Thyroid gland (tissue), 4 donors: ENCODE measurements at regions not wholly inside any gene's neighbourhood (a gene's known extent, or its start where the extent isn't known, plus 50 kb on each side); places are given as distances from the start of the nearest gene placed in this dataset.
"Not testable (repeated sequence)": the region's sequence is repeated elsewhere in the genome, so short reads cannot be mapped to it uniquely, and the experiment has no call there.

ENCODE experiments used
- DNase-seq, 2 donors: peaks; one replicate each; pipeline ENCODE4 v3.0.0-alpha.2; 2019
- H3K27ac ChIP-seq, 3 donors: fragments of 200-600 bp; sonication (generic); 1 replicate in 2 of 3; 2 replicates in 1 of 3; pipeline ENCODE4 v1.5.1; 2016 to 2019; ENCODE audit warnings: mild to moderate bottlenecking in 1 of 3, moderate library complexity in 1 of 3
- H3K27me3 ChIP-seq: fragments of 200-600 bp; sonication (generic); one replicate; pipeline ENCODE4 v1.5.1; 2019
- H3K36me3 ChIP-seq, 2 donors: fragments of 200-600 bp; sonication (generic); one replicate each; pipeline ENCODE4 v1.5.1; 2016 to 2019
- H3K4me1 ChIP-seq, 2 donors: fragments of 200-600 bp; sonication (generic); one replicate each; pipeline ENCODE4 v1.5.1; 2017 to 2019
- H3K4me3 ChIP-seq, 3 donors: fragments of 200-600 bp; sonication (generic); replicated peaks in 1 of 3; 1 replicate in 2 of 3; 2 replicates in 1 of 3; pipeline ENCODE4 v1.5.1; 2016; ENCODE audit warnings: mild to moderate bottlenecking in 1 of 3
- H3K9me3 ChIP-seq: fragments of 200-600 bp; sonication (generic); one replicate; pipeline ENCODE4 v1.5.1; 2017
- POLR2A ChIP-seq, 2 donors: fragments of 450-650 bp; IDR thresholded peaks; one replicate each; pipeline ENCODE4 v1.6.1; 2017; ENCODE audit warnings: antibody characterized with exemption in 2 of 2, mild to moderate bottlenecking in 2 of 2, moderate library complexity in 1 of 2
- WGBS, 2 donors: methylation state at CpG; one replicate each; pipeline ENCODE4 v1.1.5; 2017; 5-methylcytosine and 5-hydroxymethylcytosine counted together
- intact Hi-C: fragments of 100-400 bp; cut with DNase I; formaldehyde crosslinking; loops from one replicate; pipeline ENCODE4 v1.15.1; 2023
- TF ChIP-seq, protein P1 (sequence below), 6 experiments: fragments of 200-600 bp in 3 of 6; fragments of 450-650 bp in 3 of 6; sonication (generic) in 3 of 6; IDR thresholded peaks; one replicate each; pipeline ENCODE4 v1.5.1; 2016 to 2019; ENCODE audit warnings: antibody characterized with exemption in 6 of 6, mild to moderate bottlenecking in 2 of 6, inconsistent platforms in 1 of 6, moderate library complexity in 1 of 6

DNA sequence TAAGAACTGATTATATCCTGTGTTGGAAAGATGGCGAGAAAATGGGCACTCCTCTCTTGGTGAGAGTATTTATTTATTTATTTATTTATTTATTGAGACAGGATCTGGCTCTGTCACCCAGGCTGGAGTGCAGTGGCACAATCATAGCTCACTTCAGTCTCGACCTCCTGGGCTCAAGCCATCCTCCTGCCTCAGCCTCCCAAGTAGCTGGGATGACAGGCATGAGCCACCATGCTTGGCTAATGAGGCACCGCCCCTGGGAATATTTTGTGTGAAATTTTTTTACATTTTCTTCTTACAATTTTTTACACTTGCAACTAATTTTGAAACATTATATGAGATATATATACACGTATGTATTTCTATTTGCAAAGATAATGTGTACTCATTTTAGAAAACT lies 150.5 kb upstream of the PRR20G start:
- WGBS, 2 donors, result 91 to 93% methylated on average over 4 of the region's 4 CpGs
- no peak for DNase-seq

DNA sequence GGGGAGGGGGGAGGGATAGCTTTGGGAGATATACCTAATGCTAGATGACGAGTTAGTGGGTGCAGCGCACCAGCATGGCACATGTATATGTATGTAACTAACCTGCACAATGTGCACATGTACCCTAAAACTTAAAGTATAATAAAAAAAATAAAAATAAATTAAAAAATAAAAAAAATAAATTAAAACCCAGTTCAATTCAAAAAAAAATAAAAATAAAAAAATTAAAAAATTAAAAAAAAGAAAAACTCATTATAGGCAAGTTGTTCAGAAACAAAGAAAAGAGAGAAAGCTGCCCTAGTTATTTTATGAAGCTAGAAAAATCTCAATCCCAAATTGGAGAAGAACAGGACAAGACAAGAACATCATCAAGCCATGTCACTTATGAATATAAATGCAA lies 147.5 kb upstream of the PRR20G start:
- DNase-seq, result not testable (repeated sequence)

More for the DNA sequence above, 150.5 kb upstream of the PRR20G start:
- Histone ChIP-seq H3K36me3 (no peaks in the 10 kb centered on the region), H3K4me1 (no peaks in the 10 kb centered on the region), H3K27me3 (no peaks in the 10 kb centered on the region), H3K9me3 (no peaks in the 10 kb centered on the region), H3K27ac (no peak overlapping the region), H3K4me3 (no peak overlapping the region)
- TF ChIP-seq POLR2A (IDR thresholded peaks at IDR 0.05), result no peak
- TF ChIP-seq, protein P1, sequence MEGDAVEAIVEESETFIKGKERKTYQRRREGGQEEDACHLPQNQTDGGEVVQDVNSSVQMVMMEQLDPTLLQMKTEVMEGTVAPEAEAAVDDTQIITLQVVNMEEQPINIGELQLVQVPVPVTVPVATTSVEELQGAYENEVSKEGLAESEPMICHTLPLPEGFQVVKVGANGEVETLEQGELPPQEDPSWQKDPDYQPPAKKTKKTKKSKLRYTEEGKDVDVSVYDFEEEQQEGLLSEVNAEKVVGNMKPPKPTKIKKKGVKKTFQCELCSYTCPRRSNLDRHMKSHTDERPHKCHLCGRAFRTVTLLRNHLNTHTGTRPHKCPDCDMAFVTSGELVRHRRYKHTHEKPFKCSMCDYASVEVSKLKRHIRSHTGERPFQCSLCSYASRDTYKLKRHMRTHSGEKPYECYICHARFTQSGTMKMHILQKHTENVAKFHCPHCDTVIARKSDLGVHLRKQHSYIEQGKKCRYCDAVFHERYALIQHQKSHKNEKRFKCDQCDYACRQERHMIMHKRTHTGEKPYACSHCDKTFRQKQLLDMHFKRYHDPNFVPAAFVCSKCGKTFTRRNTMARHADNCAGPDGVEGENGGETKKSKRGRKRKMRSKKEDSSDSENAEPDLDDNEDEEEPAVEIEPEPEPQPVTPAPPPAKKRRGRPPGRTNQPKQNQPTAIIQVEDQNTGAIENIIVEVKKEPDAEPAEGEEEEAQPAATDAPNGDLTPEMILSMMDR (IDR thresholded peaks at IDR 0.05), result no peak
- intact Hi-C loops, result no loop called here

DNA sequence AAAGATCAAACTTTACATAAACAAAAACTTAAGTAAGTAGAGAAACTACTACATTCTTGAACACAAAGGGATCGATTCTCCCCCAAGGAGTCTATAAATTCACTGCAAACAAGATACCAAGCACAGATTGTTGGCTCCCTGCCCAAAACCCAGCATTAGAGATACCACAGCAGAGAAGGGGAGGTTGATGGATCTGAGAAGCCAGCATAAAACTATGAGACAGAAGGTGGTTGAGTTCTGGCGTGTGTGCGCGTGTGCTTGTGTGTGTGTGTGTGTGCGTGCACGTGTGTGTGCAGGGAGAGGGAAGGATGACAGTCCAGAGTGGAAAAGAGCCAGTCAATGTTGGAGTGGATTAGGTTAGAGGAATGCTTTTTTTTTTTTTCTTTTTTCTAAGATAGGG lies 143.2 kb upstream of the PRR20G start:
- Histone ChIP-seq H3K27me3 (no peaks in the 10 kb centered on the region), H3K9me3 (no peaks in the 10 kb centered on the region), H3K4me3 (no peak overlapping the region), H3K27ac (no peak overlapping the region), H3K4me1 (no peaks in the 10 kb centered on the region), H3K36me3 (no peaks in the 10 kb centered on the region)
- 65 to 67% methylated on average over 6 of the region's 6 CpGs for WGBS, 2 donors
- DNase-seq, result no peak
- no peak for TF ChIP-seq POLR2A (IDR thresholded peaks at IDR 0.05)
- TF ChIP-seq, protein P1 (IDR thresholded peaks at IDR 0.05), result no peak
- intact Hi-C loops, result no loop called here

More for the DNA sequence above, 147.5 kb upstream of the PRR20G start:
- H3K4me3 ChIP-seq, H3K36me3 ChIP-seq, H3K27me3 ChIP-seq, H3K9me3 ChIP-seq, H3K27ac ChIP-seq, H3K4me1 ChIP-seq, intact Hi-C loops: not testable (repeated sequence)
- WGBS, 2 donors, result 90 to 93% methylated on average over 2 of the region's 2 CpGs

DNA sequence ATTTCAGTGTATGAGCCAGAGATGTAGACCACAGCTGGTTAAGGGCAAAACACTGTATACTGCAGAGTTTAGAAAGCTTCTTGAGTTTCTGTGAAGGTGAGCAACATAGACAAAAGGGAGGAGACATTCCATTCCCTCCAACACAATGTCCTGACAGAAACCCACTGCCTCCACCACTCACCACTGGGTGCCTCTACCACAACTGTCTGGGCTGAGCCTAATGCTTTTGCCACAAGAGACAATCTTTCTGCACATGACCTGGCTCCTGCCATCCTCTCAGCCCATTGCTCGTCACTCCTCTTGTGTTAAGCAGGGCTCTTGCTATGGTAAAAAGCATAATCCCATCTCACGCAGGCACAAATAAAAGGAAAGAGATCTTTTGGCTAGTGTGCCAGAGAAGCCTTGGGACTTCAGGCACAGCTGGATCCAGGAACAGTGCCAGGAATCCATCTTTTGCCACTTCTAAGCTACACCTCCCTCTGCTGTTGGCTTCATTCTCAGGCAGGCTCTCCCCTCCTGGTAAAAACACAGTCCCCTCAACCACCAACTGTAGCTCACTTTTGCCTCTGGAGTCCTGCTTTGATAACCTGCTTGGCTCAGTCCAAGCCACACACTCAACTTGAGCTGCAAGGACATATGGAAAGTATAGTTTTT lies 140.6 kb upstream of the PRR20G start:
- DNase-seq, result no peak
- no peak for TF ChIP-seq POLR2A (IDR thresholded peaks at IDR 0.05)
- TF ChIP-seq, protein P1 (IDR thresholded peaks at IDR 0.05), result no peak
- H3K27me3 ChIP-seq, result no peaks in the 10 kb centered on the region
- WGBS, 2 donors, result 79 to 85% methylated on average over 2 of the region's 2 CpGs
- H3K4me3 ChIP-seq, result no peak overlapping the region
- no peaks in the 10 kb centered on the region for H3K4me1 ChIP-seq
- intact Hi-C loops, result no loop called here
- no peaks in the 10 kb centered on the region for H3K36me3 ChIP-seq
- H3K27ac ChIP-seq, result no peak overlapping the region
- no peaks in the 10 kb centered on the region for H3K9me3 ChIP-seq

DNA sequence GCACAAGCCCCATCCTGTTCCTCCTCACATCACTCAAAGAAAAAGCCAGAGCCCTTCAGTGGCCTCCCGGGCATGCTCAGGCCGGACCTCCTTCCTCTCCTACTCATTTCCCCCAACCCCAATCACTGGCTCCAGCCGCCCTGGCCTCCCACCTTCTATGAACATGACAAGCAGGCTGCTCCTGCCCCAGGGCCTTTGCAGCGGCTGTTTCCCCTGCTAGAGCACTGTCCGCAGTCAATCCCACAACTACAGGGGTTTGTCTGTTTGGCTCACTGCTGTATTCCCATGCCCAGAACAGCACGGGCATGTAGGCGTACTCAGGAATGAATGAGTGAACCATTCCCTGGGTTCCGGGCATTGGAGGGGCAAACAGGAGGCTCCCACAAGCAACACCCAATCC lies 139.8 kb upstream of the PRR20G start:
- no peaks in the 10 kb centered on the region for H3K27me3 ChIP-seq
- TF ChIP-seq, protein P1 (IDR thresholded peaks at IDR 0.05), result no peak
- no peak for TF ChIP-seq POLR2A (IDR thresholded peaks at IDR 0.05)
- no peaks in the 10 kb centered on the region for H3K4me1 ChIP-seq
- intact Hi-C loops, result no loop called here
- no peaks in the 10 kb centered on the region for H3K9me3 ChIP-seq
- H3K4me3 ChIP-seq, result no peak overlapping the region
- 84% methylated on average over 8 of the region's 8 CpGs for WGBS, 2 donors
- DNase-seq, result no peak
- H3K27ac ChIP-seq, result no peak overlapping the region
- H3K36me3 ChIP-seq, result no peaks in the 10 kb centered on the region
